ENCODE measurements at regions not wholly inside any gene's neighbourhood (a gene's known extent, or its start where the extent isn't known, plus 50 kb on each side); places are given as distances from the start of the nearest gene placed in this dataset.

DNA sequence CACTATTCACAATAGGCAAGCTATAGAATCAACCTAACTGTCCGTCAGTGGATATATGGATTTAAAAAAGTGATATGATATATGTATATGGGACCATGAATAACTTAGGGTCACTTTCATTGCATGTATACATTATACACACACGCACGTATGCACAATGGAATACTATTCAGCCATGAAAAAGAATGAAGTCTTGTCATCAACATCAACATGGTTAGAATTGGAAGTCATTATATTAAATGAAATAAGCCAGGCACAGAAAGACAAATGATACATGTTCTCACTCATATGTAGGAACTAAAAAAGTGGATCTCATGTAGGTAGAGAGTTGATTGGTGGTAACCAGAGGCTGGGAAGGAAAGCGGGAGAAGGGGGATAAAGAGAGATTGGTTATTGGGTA, 234.3 kb downstream of the VRK1 start:
- intact Hi-C loops (cut with DNase I), result no loop called here

DNA sequence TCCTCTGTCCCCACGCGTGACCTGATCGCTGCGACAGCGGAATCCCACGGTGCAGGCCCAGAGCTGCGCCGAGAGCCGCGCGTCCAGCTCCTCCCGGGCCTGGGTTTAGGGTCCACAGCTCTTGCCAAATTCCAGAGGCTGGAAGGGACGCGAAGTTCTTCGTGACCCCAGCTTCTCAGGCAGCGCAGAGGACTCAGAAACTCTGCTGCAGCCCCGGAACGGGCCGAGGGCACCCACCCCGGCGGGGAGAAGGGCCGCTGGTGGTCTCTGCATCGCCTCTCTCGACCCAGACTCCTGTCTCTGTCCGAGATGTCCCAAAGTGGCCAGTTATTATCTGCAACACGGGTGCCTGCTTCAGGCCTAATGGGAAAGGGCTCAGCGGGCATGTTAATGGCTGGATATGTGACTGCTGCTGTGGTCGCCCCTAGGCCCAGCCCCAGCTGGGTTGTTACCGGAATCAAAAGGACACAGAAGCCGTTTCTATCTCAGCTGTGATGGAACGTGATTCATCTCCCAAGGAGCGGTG, 236.4 kb downstream of the VRK1 start:
- no peak overlapping the region for H3K27ac ChIP-seq (ENCODE audit: low read length)
- no peaks in the 10 kb centered on the region for H3K27me3 ChIP-seq (ENCODE audit: control insufficient read depth, insufficient read depth)
- H3K4me1 ChIP-seq (ENCODE audit: control insufficient read depth, insufficient read depth, low read length), result peaks cover 3% of the 10 kb centered on the region
- no peaks in the 10 kb centered on the region for H3K9me3 ChIP-seq (ENCODE audit: control insufficient read depth, low read length)
- intact Hi-C loops (cut with DNase I), result no loop called here
- ATAC-seq (no peak), DNase-seq (no peak)
- 20% methylated on average over 32 of the region's 32 CpGs for WGBS
- peak overlapping the region; percentile 42 for H3K4me3 ChIP-seq (ENCODE audit: low read length)

More for the DNA sequence above, 234.3 kb downstream of the VRK1 start:
- ATAC-seq (no peak), DNase-seq (no peak)
- Histone ChIP-seq H3K27me3 (ENCODE audit: control insufficient read depth, insufficient read depth) (no peaks in the 10 kb centered on the region), H3K4me1 (ENCODE audit: control insufficient read depth, insufficient read depth, low read length) (peaks cover 3% of the 10 kb centered on the region), H3K9me3 (ENCODE audit: control insufficient read depth, low read length) (no peaks in the 10 kb centered on the region), H3K4me3 (ENCODE audit: low read length) (no peak overlapping the region), H3K27ac (ENCODE audit: low read length) (no peak overlapping the region)
- 85% methylated on average over 4 of the region's 4 CpGs for WGBS

DNA sequence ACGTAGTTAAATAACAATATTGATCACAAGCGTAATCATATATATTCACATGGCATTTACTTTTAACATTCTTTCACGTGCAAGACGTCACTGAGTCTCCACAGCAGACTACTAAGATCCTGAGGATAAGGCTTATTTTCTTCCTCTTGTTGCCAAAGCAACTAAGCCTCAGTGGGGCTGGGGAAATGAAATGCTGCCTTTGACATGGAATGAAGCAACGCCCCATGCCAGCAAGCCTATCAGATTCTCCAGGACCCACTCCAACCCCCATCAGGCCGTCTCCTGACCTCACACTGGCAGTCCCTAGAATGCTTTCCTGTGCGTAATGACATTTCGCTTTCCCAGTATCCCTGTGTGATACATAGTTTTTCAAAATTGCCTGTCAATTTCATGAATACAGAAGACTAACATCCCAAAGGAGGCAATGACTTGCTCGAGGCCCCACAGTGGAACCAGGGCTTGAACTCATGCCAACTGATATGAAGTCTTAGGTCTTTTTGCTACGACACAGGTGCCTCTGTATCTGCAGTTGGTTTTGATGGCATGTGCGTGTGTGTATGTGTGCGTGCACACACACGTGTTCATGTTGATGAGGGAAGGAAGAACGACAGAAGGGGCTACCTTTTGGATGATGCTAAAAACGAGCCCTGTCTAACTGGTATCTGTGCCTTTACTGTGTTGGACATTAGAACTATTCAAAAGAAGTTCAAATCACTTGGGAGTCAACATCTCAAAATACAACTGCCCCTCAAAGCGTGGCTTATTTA, 239.1 kb downstream of the VRK1 start:
- DNase-seq, result no peak
- Histone ChIP-seq H3K27ac (ENCODE audit: low read length) (no peak overlapping the region), H3K4me1 (ENCODE audit: control insufficient read depth, insufficient read depth, low read length) (peaks cover 3% of the 10 kb centered on the region), H3K9me3 (ENCODE audit: control insufficient read depth, low read length) (peaks cover 2% of the 10 kb centered on the region), H3K4me3 (ENCODE audit: low read length) (no peak overlapping the region), H3K27me3 (ENCODE audit: control insufficient read depth, insufficient read depth) (no peaks in the 10 kb centered on the region)
- ATAC-seq, result no peak
- intact Hi-C loops (cut with DNase I), result no loop called here
- 70% methylated on average over 16 of the region's 16 CpGs for WGBS

DNA sequence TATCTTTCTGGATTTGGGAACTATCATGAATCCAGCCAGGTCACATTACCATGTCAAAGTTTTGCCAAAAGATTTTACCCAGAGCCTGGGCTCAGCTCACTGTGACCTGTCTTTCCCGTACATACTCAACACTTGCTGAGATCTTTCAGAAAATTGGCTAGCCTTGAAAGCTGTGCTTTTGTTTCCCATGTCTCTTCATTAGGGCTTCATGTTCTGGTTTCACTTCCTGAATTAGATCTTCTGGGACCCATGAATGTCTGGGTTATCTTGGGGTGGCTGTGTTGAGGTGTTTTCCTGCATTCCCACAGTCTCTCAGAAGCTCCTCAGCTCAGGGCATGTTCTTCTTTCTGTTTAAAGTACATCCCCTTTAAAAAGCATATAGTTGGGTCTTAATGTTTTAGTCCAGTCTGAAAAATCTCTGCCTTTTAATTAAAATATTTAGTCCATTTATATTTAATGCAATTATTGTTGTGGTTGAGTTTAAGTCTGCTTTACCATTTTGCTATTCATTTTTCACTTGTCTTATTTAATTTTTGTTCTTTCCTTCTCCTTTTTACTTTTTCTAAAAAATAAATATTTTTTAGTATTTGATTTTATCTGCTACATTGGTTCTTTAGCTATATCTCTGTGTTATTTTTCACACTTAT, 242.7 kb downstream of the VRK1 start:
- peaks cover 2% of the 10 kb centered on the region for H3K9me3 ChIP-seq (ENCODE audit: control insufficient read depth, low read length)
- no peaks in the 10 kb centered on the region for H3K27me3 ChIP-seq (ENCODE audit: control insufficient read depth, insufficient read depth)
- H3K4me1 ChIP-seq (ENCODE audit: control insufficient read depth, insufficient read depth, low read length), result no peaks in the 10 kb centered on the region
- H3K4me3 ChIP-seq (ENCODE audit: low read length), result no peak overlapping the region
- no peak for ATAC-seq
- 81% methylated on average over 1 of the region's 1 CpG for WGBS
- no peak overlapping the region for H3K27ac ChIP-seq (ENCODE audit: low read length)
- DNase-seq, result no peak
- intact Hi-C loops (cut with DNase I), result no loop called here

DNA sequence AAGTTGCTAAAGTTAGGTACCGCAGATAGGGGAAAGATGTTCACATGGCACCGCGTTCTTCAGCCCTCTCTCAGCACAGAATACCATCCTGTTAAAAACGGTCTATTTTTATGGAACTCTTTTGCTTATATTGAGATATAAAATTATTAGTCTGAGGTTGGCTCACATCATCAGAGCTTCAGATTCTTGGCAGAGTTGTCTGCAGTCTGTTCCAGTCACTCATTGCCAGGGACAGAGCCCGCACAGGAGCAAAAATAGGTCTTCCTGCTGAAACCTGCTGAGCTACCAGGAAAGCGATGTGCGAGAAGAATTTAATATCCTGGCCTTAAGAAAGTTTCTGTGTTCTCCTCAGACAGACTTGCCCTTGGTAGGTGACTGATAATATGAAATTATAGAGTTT, 249.8 kb downstream of the VRK1 start:
- ATAC-seq, result no peak
- Histone ChIP-seq H3K27ac (ENCODE audit: low read length) (no peak overlapping the region), H3K27me3 (ENCODE audit: control insufficient read depth, insufficient read depth) (no peaks in the 10 kb centered on the region), H3K4me1 (ENCODE audit: control insufficient read depth, insufficient read depth, low read length) (no peaks in the 10 kb centered on the region), H3K9me3 (ENCODE audit: control insufficient read depth, low read length) (no peaks in the 10 kb centered on the region), H3K4me3 (ENCODE audit: low read length) (no peak overlapping the region)
- no peak for DNase-seq
- 69% methylated on average over 7 of the region's 7 CpGs for WGBS
- intact Hi-C loops (cut with DNase I), result no loop called here

DNA sequence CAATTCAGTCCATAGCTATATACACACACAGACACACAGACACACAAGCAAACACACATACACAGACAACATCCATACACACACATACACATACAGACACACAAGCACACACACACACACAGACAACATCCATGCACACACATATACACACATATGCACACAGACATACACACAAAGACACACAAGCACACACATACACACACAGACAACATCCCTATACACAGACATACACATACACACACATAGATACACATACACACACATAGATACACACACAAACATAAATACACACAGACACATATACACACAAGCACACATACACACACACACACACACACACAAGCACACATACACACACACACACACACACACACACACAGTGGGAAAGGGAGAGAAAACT, 254.8 kb downstream of the VRK1 start:
- ATAC-seq (no peak), DNase-seq (no peak)
- Histone ChIP-seq H3K4me3 (ENCODE audit: low read length) (no peak overlapping the region), H3K27me3 (ENCODE audit: control insufficient read depth, insufficient read depth) (no peaks in the 10 kb centered on the region), H3K9me3 (ENCODE audit: control insufficient read depth, low read length) (no peaks in the 10 kb centered on the region), H3K4me1 (ENCODE audit: control insufficient read depth, insufficient read depth, low read length) (no peaks in the 10 kb centered on the region), H3K27ac (ENCODE audit: low read length) (no peak overlapping the region)
- intact Hi-C loops (cut with DNase I), result no loop called here

DNA sequence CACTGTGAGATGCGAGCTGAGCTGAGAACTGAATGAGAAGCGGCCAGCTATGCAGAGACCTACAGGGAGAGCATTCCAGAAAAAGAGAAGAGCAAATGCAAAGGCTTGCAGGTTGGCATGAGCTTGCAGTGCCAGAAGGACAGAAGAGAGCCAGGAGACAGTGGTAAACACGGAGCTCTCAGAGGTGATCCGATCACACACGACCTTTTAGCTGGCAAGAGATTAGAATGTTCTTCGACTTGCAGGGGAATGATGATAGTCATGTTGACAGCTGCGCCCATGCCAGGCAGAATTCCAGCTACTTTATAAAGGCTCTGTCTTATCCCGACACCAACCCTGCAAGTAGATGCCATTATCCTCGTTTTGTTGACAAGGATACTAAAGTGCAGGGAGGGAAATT, 256.8 kb downstream of the VRK1 start:
- H3K9me3 ChIP-seq (ENCODE audit: control insufficient read depth, low read length), result no peaks in the 10 kb centered on the region
- H3K27me3 ChIP-seq (ENCODE audit: control insufficient read depth, insufficient read depth), result no peaks in the 10 kb centered on the region
- peak in 1 of 3 donors; percentile 51 for DNase-seq
- H3K27ac ChIP-seq (ENCODE audit: low read length), result no peak overlapping the region
- intact Hi-C loops (cut with DNase I), result no loop called here
- no peak overlapping the region for H3K4me3 ChIP-seq (ENCODE audit: low read length)
- H3K4me1 ChIP-seq (ENCODE audit: control insufficient read depth, insufficient read depth, low read length), result no peaks in the 10 kb centered on the region
- WGBS, result 58% methylated on average over 9 of the region's 9 CpGs
- ATAC-seq, result peak in 1 of 2 donors; percentile 64

DNA sequence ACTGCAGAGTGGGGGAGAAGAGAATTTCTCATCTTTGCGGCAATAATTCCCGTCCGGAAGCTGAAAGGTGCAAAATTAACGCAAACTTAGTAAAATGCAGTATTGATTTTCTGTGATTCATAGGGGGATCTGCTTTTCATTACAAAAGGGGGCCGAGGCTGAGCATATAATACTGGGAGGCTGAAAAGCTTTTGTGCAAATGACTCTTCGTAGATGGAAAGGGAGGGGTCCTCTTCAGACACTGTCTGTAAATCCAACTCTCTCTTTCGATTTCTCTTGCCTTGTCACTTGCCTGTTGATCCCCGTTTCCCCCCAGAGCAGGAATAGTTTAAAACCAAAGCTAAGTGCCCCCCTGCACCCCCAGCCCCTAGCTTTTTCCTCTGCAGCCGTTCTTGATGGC, 258.2 kb downstream of the VRK1 start:
- no peak overlapping the region for H3K4me3 ChIP-seq (ENCODE audit: low read length)
- no peaks in the 10 kb centered on the region for H3K27me3 ChIP-seq (ENCODE audit: control insufficient read depth, insufficient read depth)
- H3K9me3 ChIP-seq (ENCODE audit: control insufficient read depth, low read length), result no peaks in the 10 kb centered on the region
- no peak overlapping the region for H3K27ac ChIP-seq (ENCODE audit: low read length)
- DNase-seq, result no peak
- WGBS, result 74% methylated on average over 9 of the region's 9 CpGs
- no peak for ATAC-seq
- no peaks in the 10 kb centered on the region for H3K4me1 ChIP-seq (ENCODE audit: control insufficient read depth, insufficient read depth, low read length)
- intact Hi-C loops (cut with DNase I), result no loop called here

DNA sequence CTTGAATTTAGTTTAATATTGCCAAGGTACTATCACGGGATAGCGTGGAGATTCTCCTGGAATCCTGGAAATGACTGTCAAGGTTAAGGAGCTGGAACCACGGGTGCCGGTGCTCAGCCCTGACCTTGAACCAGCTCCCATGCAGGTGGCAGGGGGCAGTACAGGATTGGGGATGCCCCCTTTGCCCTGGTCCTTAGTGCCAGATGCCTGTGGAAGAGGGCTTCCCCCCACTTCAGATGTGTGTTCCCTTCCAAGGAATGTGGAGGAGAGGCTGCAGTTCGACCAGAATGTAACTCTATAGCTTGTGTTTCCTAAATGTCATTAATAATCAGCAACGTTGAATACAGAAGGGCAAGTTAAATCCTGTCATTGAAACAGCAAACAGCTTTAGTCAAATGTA, 258.9 kb downstream of the VRK1 start:
- ATAC-seq, result peak in 1 of 2 donors; percentile 26
- WGBS, result 36% methylated on average over 6 of the region's 6 CpGs

DNA sequence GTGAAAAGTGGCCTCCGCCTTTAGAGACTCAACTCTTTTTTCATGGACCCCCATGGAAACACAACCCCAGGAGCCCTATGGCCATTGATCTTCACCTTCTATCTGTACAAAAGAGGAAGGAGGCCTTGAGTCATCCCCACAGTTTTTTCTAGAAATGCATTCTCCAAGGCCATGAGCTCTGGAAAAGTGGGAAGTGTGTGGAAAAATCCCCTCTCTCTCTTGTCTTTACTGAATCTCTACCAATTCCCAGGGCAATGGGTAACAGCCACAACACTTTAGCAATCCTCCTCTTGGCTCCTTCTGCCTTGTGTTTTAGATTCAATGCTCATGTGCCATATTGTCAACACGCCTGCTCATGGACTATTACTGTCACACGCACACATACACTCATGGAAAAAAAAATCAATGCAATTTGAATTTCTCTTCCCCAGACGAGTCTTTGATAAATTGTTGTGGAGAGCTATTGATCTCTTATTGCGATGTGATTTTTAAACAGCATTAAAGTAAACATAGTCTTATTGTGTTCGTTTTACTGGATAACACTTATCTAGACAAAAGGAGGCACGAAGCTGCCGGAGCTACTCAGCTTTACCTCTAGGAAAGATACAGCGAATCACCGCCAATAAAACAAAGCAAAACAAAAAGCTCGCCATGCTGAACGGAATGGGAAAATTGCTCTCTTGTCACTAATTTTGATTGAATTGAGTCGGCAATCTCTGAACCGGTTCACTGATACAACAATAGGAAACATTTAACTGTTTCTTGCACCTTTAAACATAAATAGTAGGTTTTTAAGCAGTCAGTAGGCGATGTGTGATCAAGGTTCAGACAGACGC, 260.3 kb downstream of the VRK1 start:
- 80% methylated on average over 16 of the region's 16 CpGs for WGBS
- no peak overlapping the region for H3K4me3 ChIP-seq (ENCODE audit: low read length)
- no peak overlapping the region for H3K27ac ChIP-seq (ENCODE audit: low read length)
- no peak for DNase-seq
- no peaks in the 10 kb centered on the region for H3K4me1 ChIP-seq (ENCODE audit: control insufficient read depth, insufficient read depth, low read length)
- no peaks in the 10 kb centered on the region for H3K9me3 ChIP-seq (ENCODE audit: control insufficient read depth, low read length)
- ATAC-seq, result no peak
- H3K27me3 ChIP-seq (ENCODE audit: control insufficient read depth, insufficient read depth), result no peaks in the 10 kb centered on the region
- intact Hi-C loops (cut with DNase I), result no loop called here

More for the DNA sequence above, 258.9 kb downstream of the VRK1 start:
- no peaks in the 10 kb centered on the region for H3K4me1 ChIP-seq (ENCODE audit: control insufficient read depth, insufficient read depth, low read length)
- no peak overlapping the region for H3K27ac ChIP-seq (ENCODE audit: low read length)
- no peak for DNase-seq
- no peak overlapping the region for H3K4me3 ChIP-seq (ENCODE audit: low read length)
- no peaks in the 10 kb centered on the region for H3K9me3 ChIP-seq (ENCODE audit: control insufficient read depth, low read length)
- intact Hi-C loops (cut with DNase I), result no loop called here
- H3K27me3 ChIP-seq (ENCODE audit: control insufficient read depth, insufficient read depth), result no peaks in the 10 kb centered on the region

DNA sequence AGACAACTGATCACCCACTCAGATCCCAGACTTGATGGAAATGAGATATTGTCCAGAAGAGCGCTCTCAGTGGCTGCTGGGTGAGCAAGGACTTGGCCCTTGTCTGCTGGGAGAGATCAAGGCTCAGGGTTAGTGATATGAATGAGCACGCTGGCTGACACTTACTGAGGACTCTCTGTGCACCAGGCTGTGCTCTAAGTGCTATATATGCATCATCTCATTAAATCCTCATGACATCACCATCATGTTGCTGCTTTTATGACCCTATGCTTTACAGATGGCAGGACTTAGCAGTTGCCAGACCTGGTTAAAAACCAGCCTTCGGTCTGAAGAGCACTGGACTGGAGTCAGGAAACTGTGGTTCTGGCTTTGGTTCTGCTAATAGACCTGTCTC, 260.9 kb downstream of the VRK1 start:
- DNase-seq (no peak), ATAC-seq (no peak)
- Histone ChIP-seq H3K27me3 (ENCODE audit: control insufficient read depth, insufficient read depth) (no peaks in the 10 kb centered on the region), H3K4me1 (ENCODE audit: control insufficient read depth, insufficient read depth, low read length) (no peaks in the 10 kb centered on the region), H3K4me3 (ENCODE audit: low read length) (no peak overlapping the region), H3K27ac (ENCODE audit: low read length) (no peak overlapping the region), H3K9me3 (ENCODE audit: control insufficient read depth, low read length) (no peaks in the 10 kb centered on the region)
- WGBS, result 77% methylated on average over 3 of the region's 3 CpGs
- intact Hi-C loops (cut with DNase I), result no loop called here
